Liver (tissue), 3 donors: ENCODE measurements at regions not wholly inside any gene's neighbourhood (a gene's known extent, or its start where the extent isn't known, plus 50 kb on each side); places are given as distances from the start of the nearest gene placed in this dataset.

Experiments used
- CTCF ChIP-seq: fragments of 150-350 bp; IDR thresholded peaks from 2 replicates; pipeline ENCODE4 v1.5.1; 2017; ENCODE audit warnings: improper control_type of control experiment, low read depth, low read length; ENCODE audit not compliant: missing input control
- RAD21 ChIP-seq, 2 donors: IDR thresholded peaks; 2 replicates each; pipeline ENCODE4 v1.6.1; 2016; ENCODE audit warnings: antibody characterized with exemption in 2 of 2, mild to moderate bottlenecking in 2 of 2
- TAF1 ChIP-seq: conservative IDR thresholded peaks from 2 replicates; pipeline ENCODE4 v1.6.1; 2016; ENCODE audit warnings: antibody characterized with exemption, mild to moderate bottlenecking
- donor health status: healthy.
- donor health status: healthy.

GRCh38 chr2:16832910-16833309 lies 167.3 kb upstream of the CYRIA start:
- TF ChIP-seq CTCF, result no peak
- TF ChIP-seq TAF1, result no peak
- TF ChIP-seq RAD21 (IDR thresholded peaks at IDR 0.05), result no peak
